ENCODE measurements at regions not wholly inside any gene's neighbourhood (a gene's known extent, or its start where the extent isn't known, plus 50 kb on each side); places are given as distances from the start of the nearest gene placed in this dataset.

GRCh38 chr15:25492315-25492714 is 53.5 kb upstream of the UBE3A start:
- TF ChIP-seq, protein P1, sequence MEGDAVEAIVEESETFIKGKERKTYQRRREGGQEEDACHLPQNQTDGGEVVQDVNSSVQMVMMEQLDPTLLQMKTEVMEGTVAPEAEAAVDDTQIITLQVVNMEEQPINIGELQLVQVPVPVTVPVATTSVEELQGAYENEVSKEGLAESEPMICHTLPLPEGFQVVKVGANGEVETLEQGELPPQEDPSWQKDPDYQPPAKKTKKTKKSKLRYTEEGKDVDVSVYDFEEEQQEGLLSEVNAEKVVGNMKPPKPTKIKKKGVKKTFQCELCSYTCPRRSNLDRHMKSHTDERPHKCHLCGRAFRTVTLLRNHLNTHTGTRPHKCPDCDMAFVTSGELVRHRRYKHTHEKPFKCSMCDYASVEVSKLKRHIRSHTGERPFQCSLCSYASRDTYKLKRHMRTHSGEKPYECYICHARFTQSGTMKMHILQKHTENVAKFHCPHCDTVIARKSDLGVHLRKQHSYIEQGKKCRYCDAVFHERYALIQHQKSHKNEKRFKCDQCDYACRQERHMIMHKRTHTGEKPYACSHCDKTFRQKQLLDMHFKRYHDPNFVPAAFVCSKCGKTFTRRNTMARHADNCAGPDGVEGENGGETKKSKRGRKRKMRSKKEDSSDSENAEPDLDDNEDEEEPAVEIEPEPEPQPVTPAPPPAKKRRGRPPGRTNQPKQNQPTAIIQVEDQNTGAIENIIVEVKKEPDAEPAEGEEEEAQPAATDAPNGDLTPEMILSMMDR (conservative IDR thresholded peaks at IDR 0.05; ENCODE audit: low read depth, low read length), result no peak
- no peak for TF ChIP-seq EZH2phosphoT487 (IDR thresholded peaks at IDR 0.05; ENCODE audit: borderline replicate concordance, low read length)

Measured in PC-3 (cell line).